Activated naive CD4-positive, alpha-beta T cell treated with anti-CD3 and anti-CD28 coated beads, Interleukin-2, amount 50 U/mL, for 16 hours (primary cell): ENCODE measurements at regions not wholly inside any gene's neighbourhood (a gene's known extent, or its start where the extent isn't known, plus 50 kb on each side); places are given as distances from the start of the nearest gene placed in this dataset.
"Not testable (repeated sequence)": the region's sequence is repeated elsewhere in the genome, so short reads cannot be mapped to it uniquely, and the experiment has no call there.

Experiments used
- DNase-seq: peaks from one replicate; pipeline ENCODE4 v3.0.0-alpha.2; 2020

- no peak for DNase-seq
These were observed 90.1 kb downstream of the SREK1 start for GRCh38 chr5:66234241-66234640.

GRCh38 chr5:66238435-66238834 lies 94.3 kb downstream of the SREK1 start:
- no peak for DNase-seq

- no peak for DNase-seq
These were observed 94.9 kb downstream of the SREK1 start for GRCh38 chr5:66239034-66239433.

GRCh38 chr5:66241136-66241825 lies 97.2 kb downstream of the SREK1 start:
- DNase-seq = no peak

GRCh38 chr5:66242050-66242715 lies 98.1 kb downstream of the SREK1 start:
- no peak for DNase-seq

GRCh38 chr5:66246608-66247007 lies 102.5 kb downstream of the SREK1 start:
- no peak for DNase-seq

- no peak for DNase-seq
These were observed 103.3 kb downstream of the SREK1 start for GRCh38 chr5:66247176-66247960.

- no peak for DNase-seq
These were observed 104.8 kb downstream of the SREK1 start for GRCh38 chr5:66248874-66249273.

- no peak for DNase-seq
These were observed 105.8 kb downstream of the SREK1 start for GRCh38 chr5:66249920-66250319.

GRCh38 chr5:66252849-66253248 lies 108.7 kb downstream of the SREK1 start:
- DNase-seq = no peak

GRCh38 chr5:66255714-66256113 lies 111.6 kb downstream of the SREK1 start:
- DNase-seq = no peak

- DNase-seq = no peak
These were observed 129.0 kb downstream of the SREK1 start for GRCh38 chr5:66273121-66273520.

GRCh38 chr5:66276986-66277385 lies 132.9 kb downstream of the SREK1 start:
- no peak for DNase-seq

- DNase-seq = no peak
These were observed 133.9 kb downstream of the SREK1 start for GRCh38 chr5:66277981-66278380.

- no peak for DNase-seq
These were observed 137.2 kb downstream of the SREK1 start for GRCh38 chr5:66281294-66281693.

GRCh38 chr5:66284588-66285342 lies 140.7 kb downstream of the SREK1 start:
- no peak for DNase-seq

- DNase-seq = no peak
These were observed 141.3 kb downstream of the SREK1 start for GRCh38 chr5:66285343-66285922.

GRCh38 chr5:66291771-66292170 lies 147.7 kb downstream of the SREK1 start:
- DNase-seq = no peak

- not testable (repeated sequence) for DNase-seq
These were observed 149.8 kb downstream of the SREK1 start for GRCh38 chr5:66293851-66294250.

- no peak for DNase-seq
These were observed 155.4 kb downstream of the SREK1 start for GRCh38 chr5:66299463-66299862.

- no peak for DNase-seq
These were observed 158.2 kb downstream of the SREK1 start for GRCh38 chr5:66302344-66302743.

- peak; percentile 18 for DNase-seq
These were observed 162.2 kb downstream of the SREK1 start for GRCh38 chr5:66306105-66306843.
